Activated B cell treated with CpG ODN at 0.5 μM for 24 hours (primary cell): ENCODE measurements at regions not wholly inside any gene's neighbourhood (a gene's known extent, or its start where the extent isn't known, plus 50 kb on each side); places are given as distances from the start of the nearest gene placed in this dataset.

Source experiments
- ATAC-seq: fragments of 200-7000 bp; cut with Tn5 transposase; one replicate; pipeline ENCODE4 v1.10.0; 2021; ENCODE audit warnings: low read depth, mild to moderate bottlenecking, moderate library complexity
- CTCF ChIA-PET: fragments of 350-600 bp; sonication (Branson Sonifier 250); formaldehyde crosslinking; loops from one replicate; lab custom pipeline; 2021; ENCODE audit warnings: antibody characterized with exemption; lab: Charles Lee
- POLR2A ChIA-PET: fragments of 350-600 bp; sonication (Branson Sonifier 250); formaldehyde crosslinking; loops from one replicate; lab custom pipeline; 2021; ENCODE audit warnings: antibody characterized with exemption; lab: Charles Lee
- DNase-seq: peaks from one replicate; pipeline ENCODE4 v3.0.0; 2022
- H3K27ac Mint-ChIP-seq: one replicate; pipeline ENCODE4 v1.8.0; 2020; ENCODE audit warnings: mixed read lengths
- H3K27me3 Mint-ChIP-seq: one replicate; pipeline ENCODE4 v1.8.0; 2021; ENCODE audit warnings: mixed read lengths
- H3K36me3 Mint-ChIP-seq: one replicate; pipeline ENCODE4 v1.8.0; 2021; ENCODE audit warnings: low read depth, mixed read lengths
- H3K4me1 Mint-ChIP-seq: one replicate; pipeline ENCODE4 v1.8.0; 2021; ENCODE audit warnings: mixed read lengths
- H3K4me3 Mint-ChIP-seq: one replicate; pipeline ENCODE4 v1.8.0; 2020; ENCODE audit warnings: mild to moderate bottlenecking, mixed read lengths
- H3K9me3 Mint-ChIP-seq: one replicate; pipeline ENCODE4 v1.8.0; 2020; ENCODE audit warnings: mixed read lengths
- CTCF ChIP-seq: fragments of 200-600 bp; IDR thresholded peaks from one replicate; pipeline ENCODE4 v1.8.0; 2022; ENCODE audit warnings: antibody characterized with exemption, mild to moderate bottlenecking
- intact Hi-C: fragments of 100-400 bp; cut with micrococcal nuclease; formaldehyde crosslinking; loops from one replicate; pipeline ENCODE4 v1.15.1; 2024

- Mint-ChIP-seq H3K4me3 (no peak overlapping the region), H3K4me1 (no peaks in the 10 kb centered on the region), H3K27ac (no peak overlapping the region), H3K36me3 (no peaks in the 10 kb centered on the region), H3K9me3 (no peaks in the 10 kb centered on the region), H3K27me3 (no peaks in the 10 kb centered on the region)
- no peak for DNase-seq
- no peak for TF ChIP-seq CTCF
- POLR2A ChIA-PET: no interaction called here
- CTCF ChIA-PET: no interaction called here
- intact Hi-C loops: no loop called here
- no peak for ATAC-seq
Measured at GRCh38 chr21:20308586-20309315, 689.5 kb upstream of the NCAM2 start.

GRCh38 chr21:20311234-20311787 is 686.9 kb upstream of the NCAM2 start:
- Mint-ChIP-seq H3K4me1 (no peaks in the 10 kb centered on the region), H3K9me3 (peaks cover 8% of the 10 kb centered on the region), H3K36me3 (no peaks in the 10 kb centered on the region), H3K27me3 (no peaks in the 10 kb centered on the region), H3K27ac (no peak overlapping the region), H3K4me3 (no peak overlapping the region)
- no peak for ATAC-seq
- TF ChIP-seq CTCF: no peak
- intact Hi-C loops: no loop called here
- ChIA-PET CTCF (no interaction called here), POLR2A (no interaction called here)
- DNase-seq: no peak

GRCh38 chr21:20313013-20313412 is 685.2 kb upstream of the NCAM2 start:
- no peaks in the 10 kb centered on the region for H3K4me1 Mint-ChIP-seq
- no peaks in the 10 kb centered on the region for H3K27me3 Mint-ChIP-seq
- ChIA-PET CTCF (no interaction called here), POLR2A (no interaction called here)
- H3K9me3 Mint-ChIP-seq: peaks cover 9% of the 10 kb centered on the region
- DNase-seq (no peak), ATAC-seq (no peak)
- H3K27ac Mint-ChIP-seq: no peak overlapping the region
- intact Hi-C loops: no loop called here
- no peak for TF ChIP-seq CTCF
- H3K36me3 Mint-ChIP-seq: no peaks in the 10 kb centered on the region
- no peak overlapping the region for H3K4me3 Mint-ChIP-seq

- ChIA-PET CTCF (no interaction called here), POLR2A (no interaction called here)
- H3K4me3 Mint-ChIP-seq: no peak overlapping the region
- no peaks in the 10 kb centered on the region for H3K27me3 Mint-ChIP-seq
- H3K4me1 Mint-ChIP-seq: no peaks in the 10 kb centered on the region
- intact Hi-C loops: no loop called here
- ATAC-seq (no peak), DNase-seq (no peak)
- no peak overlapping the region for H3K27ac Mint-ChIP-seq
- H3K36me3 Mint-ChIP-seq: no peaks in the 10 kb centered on the region
- TF ChIP-seq CTCF: no peak
- peaks cover 11% of the 10 kb centered on the region for H3K9me3 Mint-ChIP-seq
Measured at GRCh38 chr21:20315042-20315441, 683.2 kb upstream of the NCAM2 start.

- TF ChIP-seq CTCF: no peak
- H3K4me3 Mint-ChIP-seq: no peak overlapping the region
- H3K27me3 Mint-ChIP-seq: no peaks in the 10 kb centered on the region
- intact Hi-C loops: no loop called here
- H3K27ac Mint-ChIP-seq: no peak overlapping the region
- no peaks in the 10 kb centered on the region for H3K36me3 Mint-ChIP-seq
- ATAC-seq (no peak), DNase-seq (no peak)
- H3K9me3 Mint-ChIP-seq: peaks cover 3% of the 10 kb centered on the region
- H3K4me1 Mint-ChIP-seq: no peaks in the 10 kb centered on the region
- ChIA-PET CTCF (no interaction called here), POLR2A (no interaction called here)
Measured at GRCh38 chr21:20329636-20330035, 668.6 kb upstream of the NCAM2 start.
